ENCODE measurements at regions not wholly inside any gene's neighbourhood (a gene's known extent, or its start where the extent isn't known, plus 50 kb on each side); places are given as distances from the start of the nearest gene placed in this dataset.

DNA sequence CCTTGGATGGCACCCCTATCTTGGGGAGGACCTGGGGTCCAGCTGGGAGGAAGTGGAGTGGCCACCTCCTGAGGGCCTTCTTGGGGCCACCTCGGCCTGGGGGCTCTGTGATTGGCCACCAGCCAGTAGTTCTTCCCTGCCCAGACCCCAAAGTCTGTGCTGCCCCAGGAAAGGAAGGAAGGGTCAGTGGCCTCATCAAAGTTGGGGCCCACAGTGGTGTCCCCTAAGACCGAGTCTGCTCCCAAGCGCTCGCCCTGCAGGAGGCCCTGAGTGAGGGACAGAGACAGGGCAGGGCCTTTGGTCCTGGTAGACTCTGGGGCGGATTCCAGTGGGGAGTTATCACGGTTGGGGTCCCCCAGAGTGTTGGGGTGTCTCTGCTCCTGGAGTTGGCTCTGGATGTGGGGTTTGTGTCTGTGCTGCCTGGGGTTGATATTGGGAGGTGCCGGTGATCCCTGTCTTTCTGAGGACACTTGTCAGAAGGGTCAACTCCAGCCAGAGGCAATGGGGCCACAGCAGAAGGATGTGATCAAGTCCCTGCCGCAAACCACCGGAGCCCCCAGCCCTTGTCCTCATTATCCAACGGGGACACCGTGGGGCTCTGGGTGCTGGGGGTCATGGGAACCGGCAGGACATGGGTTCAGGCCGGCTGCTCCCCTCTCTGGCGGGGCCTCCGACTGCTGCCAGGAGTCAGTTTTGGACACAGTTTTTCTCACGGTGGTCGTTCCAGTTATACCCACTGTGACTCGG, 364.3 kb downstream of the TMEM121 start:
- H3K79me2 ChIP-seq (ENCODE audit: control insufficient read depth in 1 of 2, insufficient read depth in 2 of 2, low read length in 2 of 2): no peaks in the 10 kb centered on the region
- no peak overlapping the region for H2BK120ac ChIP-seq (replicated peaks; ENCODE audit: low read depth, low read length)
- H2BK20ac ChIP-seq (ENCODE audit: low read length): no peak overlapping the region
- CTCF ChIA-PET (ENCODE audit: partially characterized antibody): interaction anchor here (0.6 kb wide), 1 partner anchor 67 kb away, joined by 3 read pairs; no protein-coding TSS in a partner anchor
- H3K4me1 ChIP-seq (replicated peaks in 1 of 4; ENCODE audit: control insufficient read depth in 3 of 4, insufficient read depth in 4 of 4, low read length in 3 of 4): no peaks in the 10 kb centered on the region
- H2AFZ ChIP-seq (ENCODE audit: low read length): no peak overlapping the region
- no peak for DNase-seq (ENCODE audit: low read depth in 1 of 2, low spot score in 2 of 2)
- no peak overlapping the region for H3K4me2 ChIP-seq (ENCODE audit: insufficient read depth in 1 of 2, low read depth in 2 of 2, low read length in 2 of 2)
- no peak for FAIRE-seq
- H3K56ac ChIP-seq (replicated peaks; ENCODE audit: insufficient read length, low read depth, low read length): no peak overlapping the region
- H3K79me1 ChIP-seq (ENCODE audit: low read depth, low read length): no peaks in the 10 kb centered on the region
- POLR2A ChIA-PET (ENCODE audit: partially characterized antibody): no interaction called here
- H3K18ac ChIP-seq (ENCODE audit: extremely low read depth, low read length): no peak overlapping the region
- H4K20me1 ChIP-seq (replicated peaks in 1 of 2; ENCODE audit: control insufficient read depth in 1 of 2, insufficient read depth in 2 of 2, low read length in 2 of 2): no peaks in the 10 kb centered on the region
- no peak overlapping the region for H2BK5ac ChIP-seq (ENCODE audit: low read depth, low read length)
- no peaks in the 10 kb centered on the region for H3K23me2 ChIP-seq (ENCODE audit: low read depth, low read length)
- H3K4ac ChIP-seq (replicated peaks; ENCODE audit: insufficient read length, low read depth, low read length): no peak overlapping the region
- H3K27me3 ChIP-seq (replicated peaks in 1 of 4; ENCODE audit: control insufficient read depth in 3 of 4, extremely low read depth in 1 of 4, insufficient read depth in 3 of 4, low read length in 3 of 4): no peaks in the 10 kb centered on the region
- H4K91ac ChIP-seq (replicated peaks; ENCODE audit: insufficient read length, low read length): no peak overlapping the region
- H3K23ac ChIP-seq (ENCODE audit: insufficient read length): no peak overlapping the region
- peaks cover 44 to 95% of the 10 kb centered on the region in 2 experiments for H3K9me3 ChIP-seq (ENCODE audit: insufficient read depth in 2 of 2, low read depth in 1 of 2, low read length in 1 of 2)
- no peak overlapping the region for H4K5ac ChIP-seq (ENCODE audit: insufficient read length, low read depth, low read length)
- no peak overlapping the region for H4K8ac ChIP-seq (ENCODE audit: extremely low read depth, insufficient read depth, low read length)
- H3K27ac ChIP-seq (ENCODE audit: low read depth, low read length): no peak overlapping the region
- no peaks in the 10 kb centered on the region for H3K36me3 ChIP-seq (ENCODE audit: control insufficient read depth in 2 of 4, insufficient read depth in 4 of 4, low read length in 3 of 4)
- no peak overlapping the region for H2AK5ac ChIP-seq (ENCODE audit: low read depth, low read length)
- 90% methylated on average over 17 of the region's 18 CpGs; no CpG with 5 or more reads in 1 of the 2 experiments for WGBS, 2 experiments (ENCODE audit: extremely low coverage in 1 of 2, insufficient coverage in 1 of 2, insufficient read length in 1 of 2, insufficient replicate concordance in 2 of 2, low coverage in 1 of 2, low lambda C conversion rate in 2 of 2, missing lambda C conversion rate in 1 of 2)
- H2BK12ac ChIP-seq (ENCODE audit: low read depth, low read length): no peak overlapping the region
- H2BK15ac ChIP-seq (ENCODE audit: low read length): no peak overlapping the region
- no peak overlapping the region for H3K14ac ChIP-seq (ENCODE audit: insufficient read length)
- H3K4me3 ChIP-seq (ENCODE audit: extremely low read depth in 1 of 4, insufficient read depth in 2 of 4, low read depth in 3 of 4, low read length in 4 of 4): no peak overlapping the region
- H3K9ac ChIP-seq (replicated peaks in 1 of 4; ENCODE audit: extremely low read depth in 1 of 4, low read depth in 3 of 4, low read length in 3 of 4): no peak overlapping the region
- TF ChIP-seq, protein P1, sequence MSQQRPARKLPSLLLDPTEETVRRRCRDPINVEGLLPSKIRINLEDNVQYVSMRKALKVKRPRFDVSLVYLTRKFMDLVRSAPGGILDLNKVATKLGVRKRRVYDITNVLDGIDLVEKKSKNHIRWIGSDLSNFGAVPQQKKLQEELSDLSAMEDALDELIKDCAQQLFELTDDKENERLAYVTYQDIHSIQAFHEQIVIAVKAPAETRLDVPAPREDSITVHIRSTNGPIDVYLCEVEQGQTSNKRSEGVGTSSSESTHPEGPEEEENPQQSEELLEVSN (IDR thresholded peaks at IDR 0.05): no peak
- no peak for TF ChIP-seq EGR1 (IDR thresholded peaks at IDR 0.05; ENCODE audit: borderline replicate concordance, low read depth, low read length)
- no peak for TF ChIP-seq BCL11A (IDR thresholded peaks at IDR 0.05; ENCODE audit: low read depth in 2 of 2, low read length in 2 of 2)
- TF ChIP-seq SRF (IDR thresholded peaks at IDR 0.05; ENCODE audit: low read depth, low read length): no peak
- no peak for TF ChIP-seq EZH2 (IDR thresholded peaks at IDR 0.05; ENCODE audit: low read depth, low read length, severe bottlenecking)
- TF ChIP-seq, protein P2, sequence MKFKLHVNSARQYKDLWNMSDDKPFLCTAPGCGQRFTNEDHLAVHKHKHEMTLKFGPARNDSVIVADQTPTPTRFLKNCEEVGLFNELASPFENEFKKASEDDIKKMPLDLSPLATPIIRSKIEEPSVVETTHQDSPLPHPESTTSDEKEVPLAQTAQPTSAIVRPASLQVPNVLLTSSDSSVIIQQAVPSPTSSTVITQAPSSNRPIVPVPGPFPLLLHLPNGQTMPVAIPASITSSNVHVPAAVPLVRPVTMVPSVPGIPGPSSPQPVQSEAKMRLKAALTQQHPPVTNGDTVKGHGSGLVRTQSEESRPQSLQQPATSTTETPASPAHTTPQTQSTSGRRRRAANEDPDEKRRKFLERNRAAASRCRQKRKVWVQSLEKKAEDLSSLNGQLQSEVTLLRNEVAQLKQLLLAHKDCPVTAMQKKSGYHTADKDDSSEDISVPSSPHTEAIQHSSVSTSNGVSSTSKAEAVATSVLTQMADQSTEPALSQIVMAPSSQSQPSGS (IDR thresholded peaks at IDR 0.05; ENCODE audit: low read length): no peak
- TF ChIP-seq CHD2 (IDR thresholded peaks at IDR 0.05; ENCODE audit: low read length): no peak
- no peak for TF ChIP-seq SIX5 (IDR thresholded peaks at IDR 0.05; ENCODE audit: low read depth, low read length)
- no peak for TF ChIP-seq YY1 (IDR thresholded peaks at IDR 0.05; ENCODE audit: low read depth, low read length)
- no peak for TF ChIP-seq RAD21 (IDR thresholded peaks at IDR 0.05 in 1 of 2, conservative IDR thresholded peaks at IDR 0.05 in 1 of 2; ENCODE audit: low read depth in 2 of 2, low read length in 2 of 2)
- TF ChIP-seq, protein P3, sequence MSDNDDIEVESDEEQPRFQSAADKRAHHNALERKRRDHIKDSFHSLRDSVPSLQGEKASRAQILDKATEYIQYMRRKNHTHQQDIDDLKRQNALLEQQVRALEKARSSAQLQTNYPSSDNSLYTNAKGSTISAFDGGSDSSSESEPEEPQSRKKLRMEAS (IDR thresholded peaks at IDR 0.05): no peak

All from H1 (cell line).